Left lung (tissue), 4 donors: ENCODE measurements at regions not wholly inside any gene's neighbourhood (a gene's known extent, or its start where the extent isn't known, plus 50 kb on each side); places are given as distances from the start of the nearest gene placed in this dataset.
"Not testable (repeated sequence)": the region's sequence is repeated elsewhere in the genome, so short reads cannot be mapped to it uniquely, and the experiment has no call there.

Experiments
- ATAC-seq: fragments of 200-7000 bp; cut with Tn5 transposase; one replicate; pipeline ENCODE4 v1.9.1; 2020; ENCODE audit warnings: moderate library complexity
- DNase-seq, 4 donors: peaks; one replicate each; pipeline ENCODE4 v3.0.0-alpha.2; 2013 to 2020
- H3K27ac ChIP-seq, 2 donors: fragments of 200-600 bp; sonication (generic) in 1 of 2; one replicate each; pipeline versions ENCODE4 v1.5.0 to v1.8.0; 2020 to 2021
- H3K27me3 ChIP-seq, 2 donors: fragments of 200-600 bp; sonication (generic) in 1 of 2; one replicate each; pipeline versions ENCODE4 v1.5.0 to v1.8.0; 2020 to 2021
- H3K36me3 ChIP-seq, 2 donors: fragments of 200-600 bp; sonication (generic) in 1 of 2; one replicate each; pipeline versions ENCODE4 v1.5.0 to v1.8.0; 2020 to 2021
- H3K4me1 ChIP-seq, 2 donors: fragments of 200-600 bp; one replicate each; pipeline ENCODE4 v1.8.0; 2021
- H3K4me3 ChIP-seq, 2 donors: fragments of 200-600 bp; sonication (generic) in 1 of 2; one replicate each; pipeline versions ENCODE4 v1.5.0 to v1.8.0; 2020 to 2021; ENCODE audit warnings: mild to moderate bottlenecking in 1 of 2
- H3K9me3 ChIP-seq, 2 donors: fragments of 200-600 bp; sonication (generic) in 1 of 2; one replicate each; pipeline versions ENCODE4 v1.5.0 to v1.8.0; 2020 to 2021
- intact Hi-C, 2 donors: fragments of 100-400 bp; cut with DNase I; formaldehyde crosslinking; loops; one replicate each; pipeline versions ENCODE4 v1.11.2 to v1.14.2; 2022
- TF ChIP-seq, protein P1 (sequence below), 2 donors: fragments of 200-600 bp; sonication (generic) in 1 of 2; IDR thresholded peaks; one replicate each; pipeline versions ENCODE4 v1.5.0 to v1.8.0; 2021; ENCODE audit warnings: antibody characterized with exemption in 2 of 2
- donor health status: DM: no; HTN: yes; CAD: no.
- donor health status: DM: no; HTN: no; CAD: no.

DNA sequence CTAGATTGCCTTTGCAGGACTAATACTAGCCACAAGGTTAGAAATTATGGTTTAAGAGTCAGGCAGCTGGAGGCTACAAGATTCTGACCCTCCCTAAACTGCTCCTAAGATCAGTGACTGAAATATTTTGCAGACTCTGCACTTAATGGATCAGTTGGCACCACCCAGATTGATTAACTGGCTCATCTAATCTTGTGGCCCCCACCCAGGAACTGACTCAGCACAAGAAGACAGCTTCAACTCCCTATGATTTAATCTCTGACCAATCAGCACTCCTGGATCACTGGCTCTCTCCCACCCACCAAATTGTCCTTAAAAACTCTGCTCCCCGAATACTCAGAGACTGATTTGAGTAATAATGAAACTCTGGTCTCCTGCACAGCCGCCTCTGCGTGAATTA, 145.4 kb upstream of the LCORL start:
- Histone ChIP-seq H3K36me3 (no peaks in the 10 kb centered on the region), H3K4me3 (no peak overlapping the region), H3K9me3 (peaks cover 0 to 2% of the 10 kb centered on the region in 2 donors), H3K27ac (no peak overlapping the region), H3K4me1 (no peaks in the 10 kb centered on the region), H3K27me3 (no peaks in the 10 kb centered on the region)
- intact Hi-C loops = no loop called here
- TF ChIP-seq, protein P1, sequence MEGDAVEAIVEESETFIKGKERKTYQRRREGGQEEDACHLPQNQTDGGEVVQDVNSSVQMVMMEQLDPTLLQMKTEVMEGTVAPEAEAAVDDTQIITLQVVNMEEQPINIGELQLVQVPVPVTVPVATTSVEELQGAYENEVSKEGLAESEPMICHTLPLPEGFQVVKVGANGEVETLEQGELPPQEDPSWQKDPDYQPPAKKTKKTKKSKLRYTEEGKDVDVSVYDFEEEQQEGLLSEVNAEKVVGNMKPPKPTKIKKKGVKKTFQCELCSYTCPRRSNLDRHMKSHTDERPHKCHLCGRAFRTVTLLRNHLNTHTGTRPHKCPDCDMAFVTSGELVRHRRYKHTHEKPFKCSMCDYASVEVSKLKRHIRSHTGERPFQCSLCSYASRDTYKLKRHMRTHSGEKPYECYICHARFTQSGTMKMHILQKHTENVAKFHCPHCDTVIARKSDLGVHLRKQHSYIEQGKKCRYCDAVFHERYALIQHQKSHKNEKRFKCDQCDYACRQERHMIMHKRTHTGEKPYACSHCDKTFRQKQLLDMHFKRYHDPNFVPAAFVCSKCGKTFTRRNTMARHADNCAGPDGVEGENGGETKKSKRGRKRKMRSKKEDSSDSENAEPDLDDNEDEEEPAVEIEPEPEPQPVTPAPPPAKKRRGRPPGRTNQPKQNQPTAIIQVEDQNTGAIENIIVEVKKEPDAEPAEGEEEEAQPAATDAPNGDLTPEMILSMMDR (IDR thresholded peaks at IDR 0.05) = no peak
- DNase-seq (no peak), ATAC-seq (no peak)

DNA sequence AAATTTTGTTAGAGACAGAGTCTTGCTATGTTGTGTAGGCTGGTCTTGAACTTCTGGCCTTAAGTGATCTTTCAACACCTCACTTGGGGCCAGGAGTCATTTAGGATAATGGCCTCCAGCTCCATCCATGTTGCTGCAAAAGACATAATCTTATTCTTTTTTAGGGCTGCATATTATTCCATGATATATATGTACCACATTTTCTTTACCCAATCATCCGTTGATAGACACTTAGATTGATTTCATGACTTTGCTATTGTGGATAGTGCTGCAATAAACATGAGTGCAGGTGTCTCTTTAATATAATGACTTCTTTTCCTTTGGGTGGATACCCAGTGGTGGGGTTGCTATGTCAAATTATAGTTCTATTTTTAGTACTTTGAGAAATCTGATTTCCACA, 140.9 kb upstream of the LCORL start:
- Histone ChIP-seq H3K36me3 (no peaks in the 10 kb centered on the region), H3K4me3 (no peak overlapping the region)
- no peak for ATAC-seq

DNA sequence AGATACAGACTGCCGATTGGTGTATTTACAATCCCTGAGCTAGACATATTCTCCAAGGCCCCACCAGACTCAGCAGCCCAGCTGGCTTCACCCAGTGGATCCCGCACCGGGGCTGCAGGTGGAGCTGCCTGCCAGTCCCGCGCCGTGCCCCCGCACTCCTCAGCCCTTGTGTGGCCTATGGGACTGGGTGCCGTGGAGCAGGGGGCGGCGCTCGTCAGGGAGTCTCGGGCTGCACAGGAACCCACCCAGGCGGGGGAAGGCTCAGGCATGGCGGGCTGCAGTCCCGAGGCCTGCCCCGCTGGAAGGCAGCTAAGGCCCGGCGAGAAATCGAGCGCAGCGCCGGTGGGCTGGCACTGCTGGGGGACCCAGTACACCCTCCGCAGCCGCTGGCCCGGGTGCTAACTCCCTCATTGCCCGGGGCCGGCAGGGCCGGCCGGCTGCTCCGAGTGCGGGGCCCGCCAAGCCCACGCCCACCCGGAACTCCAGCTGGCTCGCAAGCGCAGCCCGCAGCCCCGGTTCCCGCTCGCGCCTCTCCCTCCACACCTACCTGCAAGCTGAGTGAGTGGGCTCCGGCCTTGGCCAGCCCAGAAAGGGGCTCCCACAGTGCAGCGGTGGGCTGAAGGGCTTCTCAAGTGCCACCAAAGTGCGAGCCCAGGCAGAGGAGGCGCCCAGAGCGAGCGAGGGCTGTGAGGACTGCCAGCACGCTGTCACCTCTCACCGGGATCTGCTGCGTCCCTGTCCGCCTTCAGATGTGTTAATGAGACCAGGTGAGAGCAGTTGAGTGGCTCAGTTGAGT, 137.8 kb upstream of the LCORL start:
- ATAC-seq = not testable (repeated sequence)

More for the DNA sequence above, 140.9 kb upstream of the LCORL start:
- Histone ChIP-seq H3K4me1 (no peaks in the 10 kb centered on the region), H3K27me3 (no peaks in the 10 kb centered on the region), H3K27ac (no peak overlapping the region), H3K9me3 (peaks cover 0 to 4% of the 10 kb centered on the region in 2 donors)
- no peak for DNase-seq
- intact Hi-C loops = no loop called here
- TF ChIP-seq, protein P1 (IDR thresholded peaks at IDR 0.05) = no peak

DNA sequence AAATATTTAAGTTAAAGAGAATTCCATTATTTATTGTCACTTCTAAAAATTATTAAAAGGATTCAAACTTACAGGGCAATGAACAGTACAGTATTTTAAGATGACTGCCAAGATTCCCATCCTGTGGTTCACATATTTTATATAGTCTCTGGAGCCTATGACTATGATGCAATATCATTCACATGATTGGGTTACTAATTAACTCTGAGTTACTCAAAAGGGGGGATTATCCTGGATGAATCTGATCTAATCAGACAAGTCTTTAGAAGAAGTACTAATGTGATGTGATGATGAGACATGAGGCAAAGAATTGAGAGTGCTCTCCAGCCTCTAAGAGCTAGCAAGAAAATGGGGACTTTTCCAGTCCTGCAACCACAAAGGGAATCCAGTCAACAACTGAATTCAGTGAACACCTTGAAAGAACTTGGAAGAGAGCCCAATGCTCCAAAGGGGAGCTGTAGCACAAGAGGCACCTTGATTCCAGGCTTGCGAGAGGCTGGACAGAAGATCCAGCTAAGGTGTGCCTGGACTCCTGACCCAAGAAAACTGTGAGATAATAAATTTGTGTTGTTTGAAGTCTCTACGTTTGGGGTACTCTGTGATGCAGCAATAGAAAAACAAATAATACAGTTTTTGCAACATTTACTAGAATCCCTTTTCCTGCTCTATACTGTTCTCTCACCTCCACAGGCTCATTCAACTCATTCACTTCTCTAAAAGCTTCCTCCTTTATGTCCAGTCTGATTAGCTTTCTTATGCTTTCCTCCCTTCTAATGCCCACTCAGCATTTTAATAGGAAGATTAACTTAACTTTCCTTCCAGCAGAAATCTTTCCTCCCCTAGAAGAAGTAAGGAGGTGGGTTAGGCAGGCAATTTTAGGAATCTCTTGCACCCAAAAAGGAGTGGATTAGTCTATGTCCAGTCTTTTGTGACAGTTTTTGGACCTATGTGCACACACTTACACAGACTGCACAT, 133.8 kb upstream of the LCORL start:
- no peaks in the 10 kb centered on the region for H3K27me3 ChIP-seq
- intact Hi-C loops = no loop called here
- no peak overlapping the region for H3K27ac ChIP-seq
- H3K4me1 ChIP-seq = no peaks in the 10 kb centered on the region
- TF ChIP-seq, protein P1 (IDR thresholded peaks at IDR 0.05) = no peak
- no peak overlapping the region for H3K4me3 ChIP-seq
- peaks cover 0 to 3% of the 10 kb centered on the region in 2 donors for H3K9me3 ChIP-seq
- H3K36me3 ChIP-seq = no peaks in the 10 kb centered on the region
- peak in 1 of 4 donors; percentile 2 for DNase-seq
- ATAC-seq = no peak

More for the DNA sequence above, 137.8 kb upstream of the LCORL start:
- H3K27ac ChIP-seq, H3K9me3 ChIP-seq, H3K4me1 ChIP-seq, H3K36me3 ChIP-seq, H3K27me3 ChIP-seq, H3K4me3 ChIP-seq, intact Hi-C loops: not testable (repeated sequence)
- peak in 1 of 4 donors; percentile 69 for DNase-seq

DNA sequence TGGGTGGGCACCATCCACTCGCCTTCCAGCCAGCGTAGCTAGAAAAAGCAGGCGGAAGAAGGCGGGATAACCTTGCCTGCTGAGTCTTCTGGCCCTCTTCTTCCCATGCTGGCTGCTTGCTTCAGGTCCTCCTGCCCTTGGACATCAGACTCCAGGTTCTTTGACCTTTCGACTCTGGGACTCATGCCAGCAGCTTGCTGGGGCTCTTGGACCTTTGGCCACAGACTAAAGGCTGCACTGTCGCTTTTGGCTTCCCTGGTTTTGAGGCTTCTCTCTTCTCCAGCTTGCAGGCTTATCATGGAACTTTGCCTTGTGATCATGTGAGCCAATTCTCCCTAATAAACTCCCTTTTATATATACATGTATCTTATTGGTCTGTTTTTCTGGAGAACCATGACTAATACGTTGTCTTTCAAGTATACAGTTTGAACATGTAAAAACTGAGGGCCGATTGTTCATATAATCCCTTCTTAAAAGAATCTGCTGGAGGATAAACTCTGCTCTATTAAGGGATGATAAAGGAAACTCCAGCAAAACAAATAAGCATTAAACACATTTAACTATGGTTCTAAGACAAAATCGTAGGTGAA, 116.6 kb upstream of the LCORL start:
- TF ChIP-seq, protein P1 (IDR thresholded peaks at IDR 0.05) = no peak
- DNase-seq (no peak), ATAC-seq (no peak)
- Histone ChIP-seq H3K4me1 (no peaks in the 10 kb centered on the region), H3K36me3 (no peaks in the 10 kb centered on the region), H3K9me3 (no peaks in the 10 kb centered on the region), H3K4me3 (no peak overlapping the region), H3K27ac (no peak overlapping the region), H3K27me3 (no peaks in the 10 kb centered on the region)
- intact Hi-C loops = no loop called here
